Dedifferentiated amniotic fluid mesenchymal stem cell (primary cell): ENCODE measurements at regions not wholly inside any gene's neighbourhood (a gene's known extent, or its start where the extent isn't known, plus 50 kb on each side); places are given as distances from the start of the nearest gene placed in this dataset.
"Not testable (repeated sequence)": the region's sequence is repeated elsewhere in the genome, so short reads cannot be mapped to it uniquely, and the experiment has no call there.

ENCODE experiments used
- DNase-seq: peaks from one replicate; pipeline ENCODE4 v3.0.0-alpha.2; 2016; ENCODE audit errors: extremely low spot score

DNA sequence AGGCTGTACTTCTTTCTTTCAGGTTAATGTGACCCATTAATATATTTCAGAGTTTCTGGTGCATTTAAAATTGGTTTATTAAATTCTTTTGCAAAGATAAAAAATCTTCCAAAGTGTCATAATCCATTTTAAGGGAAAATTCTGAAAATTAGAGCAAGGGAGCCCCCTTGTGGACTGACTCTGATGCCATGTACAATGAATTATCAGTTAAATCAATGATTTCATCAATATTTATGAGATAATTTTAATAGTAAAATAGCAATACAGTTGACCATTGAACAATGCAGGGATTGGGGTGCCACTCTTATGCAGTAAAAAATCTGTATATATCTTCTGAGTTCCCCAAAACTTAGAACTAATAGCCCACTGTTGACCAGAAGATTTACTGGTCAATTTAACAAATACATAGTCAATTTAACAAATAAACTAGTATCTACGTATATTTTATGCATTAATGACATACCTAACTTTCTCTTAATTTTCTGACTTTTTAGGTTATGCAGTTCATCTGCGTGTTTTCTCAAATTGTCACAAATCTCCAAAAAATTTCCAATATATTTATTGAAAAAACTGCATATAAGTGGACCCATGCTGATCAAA lies 479.1 kb upstream of the MIR17HG start:
- DNase-seq = no peak

DNA sequence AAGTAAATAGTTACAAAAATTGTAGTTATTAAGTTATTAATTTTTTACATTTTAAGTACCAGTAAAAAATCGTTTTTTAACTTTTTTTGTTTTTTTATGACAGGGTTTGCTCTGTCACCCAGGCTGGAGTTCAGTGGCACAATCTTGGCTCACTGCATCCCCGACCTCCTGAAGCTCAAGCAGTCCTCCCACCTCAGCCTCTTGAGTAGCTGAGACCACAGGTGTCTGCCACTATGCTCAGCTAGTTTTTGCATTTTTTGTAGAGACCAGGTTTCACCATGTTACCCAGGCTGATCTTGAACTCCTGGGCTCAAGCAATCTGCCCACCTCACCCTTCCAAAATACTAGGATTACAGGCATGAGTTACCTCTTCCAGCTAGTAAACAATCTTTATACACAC lies 477.9 kb upstream of the MIR17HG start:
- no peak for DNase-seq

DNA sequence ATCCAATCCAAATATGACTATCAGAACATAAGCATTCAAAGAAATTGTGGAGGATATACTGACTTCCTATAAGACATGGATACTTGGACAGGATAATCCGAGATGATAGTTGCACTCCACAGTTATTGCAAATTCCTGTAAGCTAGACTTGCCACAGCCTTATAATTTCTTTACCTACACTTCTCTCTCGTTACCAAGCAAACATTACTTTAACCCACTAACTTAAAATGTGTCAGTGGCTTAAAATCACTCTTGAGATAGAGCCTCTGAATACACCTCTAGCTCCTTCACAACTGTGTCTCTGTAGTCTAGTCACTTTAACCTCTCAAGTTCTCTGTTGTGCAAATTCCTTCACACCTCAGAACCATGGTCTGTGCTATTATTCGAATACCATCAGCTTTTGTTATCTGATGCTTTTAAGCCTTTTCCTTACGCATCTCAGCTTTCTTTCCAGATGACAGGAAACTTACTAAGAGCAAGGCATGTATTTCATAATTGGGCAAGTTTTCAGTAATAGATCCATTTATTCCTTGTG lies 474.9 kb upstream of the MIR17HG start:
- no peak for DNase-seq

DNA sequence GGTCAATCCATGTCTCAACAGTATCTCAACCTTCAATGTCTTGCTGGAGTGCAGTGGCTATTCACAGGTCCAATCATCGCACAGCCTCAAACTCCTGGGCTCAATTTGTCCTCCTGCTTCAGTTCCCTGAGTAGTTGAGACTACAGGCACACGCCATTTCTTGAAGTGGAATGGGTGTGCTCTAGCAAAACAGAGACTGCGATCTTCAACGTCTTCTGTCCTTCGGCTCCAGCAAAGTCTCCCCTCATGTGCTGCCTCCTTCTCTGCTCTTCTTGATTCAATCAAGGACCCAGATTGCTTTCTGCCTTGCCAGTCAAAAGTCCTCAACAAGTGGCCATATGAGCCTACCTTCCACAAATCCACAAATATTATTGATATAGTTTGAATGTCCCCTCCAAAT lies 466.7 kb upstream of the MIR17HG start:
- DNase-seq = no peak

DNA sequence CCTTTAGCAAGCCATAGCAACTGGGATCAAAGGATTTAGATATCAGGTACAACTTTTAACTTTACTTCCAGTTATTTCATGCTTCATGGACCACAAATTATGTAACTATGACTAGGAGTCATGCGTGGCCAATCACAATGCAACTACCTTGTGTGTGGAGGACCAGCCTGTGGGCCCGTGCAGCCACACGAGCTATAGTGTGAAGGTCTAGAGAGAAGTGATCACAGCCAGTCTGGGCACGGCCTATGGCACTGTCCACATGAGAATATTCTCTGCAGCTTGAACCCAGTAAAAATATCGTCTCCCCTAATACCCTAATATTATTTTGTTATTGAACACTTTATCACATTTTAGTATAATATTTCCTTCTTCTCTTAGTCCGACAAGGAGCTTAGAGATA lies 464.9 kb upstream of the MIR17HG start:
- DNase-seq = no peak

DNA sequence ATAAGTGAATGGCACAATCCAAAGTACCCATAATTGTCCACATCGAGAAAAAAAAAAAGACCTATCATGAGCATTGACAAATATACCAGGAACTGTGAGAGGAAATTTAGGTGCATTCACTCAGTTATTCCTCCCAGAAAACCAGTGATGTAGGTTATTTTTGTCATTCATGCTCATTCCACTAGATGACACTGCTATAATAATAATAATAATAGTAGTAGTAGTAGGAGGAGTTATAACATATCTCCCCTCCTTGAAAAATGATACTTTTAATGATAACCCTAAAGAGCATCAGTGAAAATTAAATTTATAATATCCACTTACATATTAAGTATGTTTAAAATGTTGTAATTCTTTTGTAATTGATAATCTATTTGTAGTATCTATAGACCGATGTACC lies 463.9 kb upstream of the MIR17HG start:
- no peak for DNase-seq

DNA sequence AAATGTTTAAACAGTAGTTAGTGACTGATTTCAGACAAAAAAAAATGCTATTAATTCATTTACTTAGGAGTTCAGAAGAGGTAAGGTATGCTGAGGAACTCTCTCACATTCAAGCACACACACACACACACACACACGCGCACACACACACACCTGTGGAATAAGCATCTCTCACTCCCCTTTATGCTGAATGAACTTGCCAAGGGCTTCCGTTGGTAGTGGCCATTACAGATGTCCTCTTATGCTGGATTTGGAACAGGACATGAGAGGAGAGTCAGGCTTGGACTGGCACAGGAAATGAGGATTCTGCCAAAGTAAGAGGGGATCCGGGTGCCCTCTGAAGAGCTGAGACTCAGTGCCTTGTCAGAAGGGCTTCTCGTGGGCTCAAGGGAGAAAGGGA lies 463.4 kb upstream of the MIR17HG start:
- no peak for DNase-seq

DNA sequence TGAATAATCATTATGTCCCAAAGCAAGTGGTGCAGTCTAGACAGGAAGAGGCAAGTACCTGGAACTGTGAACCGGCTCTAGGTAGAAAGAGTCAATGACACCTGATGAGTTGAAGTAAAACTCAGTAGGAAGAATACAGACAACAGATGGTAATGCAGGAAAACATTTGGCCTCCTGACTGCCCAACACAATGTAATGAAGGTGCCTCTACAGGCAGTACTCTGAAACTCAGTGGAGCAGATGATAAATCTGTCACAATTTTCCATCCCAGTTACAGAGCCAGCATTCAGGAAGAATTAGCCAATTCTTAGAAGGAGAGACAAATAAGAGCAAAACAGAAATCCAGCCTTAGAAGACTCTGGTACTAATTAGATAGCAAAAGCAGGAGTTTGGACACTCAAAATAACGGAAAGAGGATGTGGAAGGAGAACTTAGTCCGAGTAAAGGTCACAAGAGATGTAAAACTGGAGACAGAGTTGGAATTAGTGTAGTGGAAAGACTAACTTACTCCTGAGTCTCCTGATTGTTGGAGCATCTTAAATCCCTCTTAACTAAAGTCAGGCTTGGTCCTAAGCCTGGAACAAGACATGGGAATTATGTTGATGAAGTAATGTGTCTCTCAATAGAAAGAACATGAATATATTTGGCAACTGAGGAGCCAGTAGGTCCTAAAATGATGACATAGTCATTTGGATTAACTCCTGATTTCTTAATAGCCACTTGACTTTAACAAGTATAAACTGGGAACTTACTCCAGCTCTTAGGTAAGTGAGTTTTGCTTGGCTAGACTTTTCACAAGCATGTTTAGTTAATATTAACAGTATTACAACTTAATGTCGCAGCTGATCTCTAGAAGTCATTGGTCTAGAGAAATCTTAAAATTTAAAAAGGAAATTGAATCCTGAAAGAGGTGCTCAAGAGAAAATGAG lies 457.3 kb upstream of the MIR17HG start:
- no peak for DNase-seq

DNA sequence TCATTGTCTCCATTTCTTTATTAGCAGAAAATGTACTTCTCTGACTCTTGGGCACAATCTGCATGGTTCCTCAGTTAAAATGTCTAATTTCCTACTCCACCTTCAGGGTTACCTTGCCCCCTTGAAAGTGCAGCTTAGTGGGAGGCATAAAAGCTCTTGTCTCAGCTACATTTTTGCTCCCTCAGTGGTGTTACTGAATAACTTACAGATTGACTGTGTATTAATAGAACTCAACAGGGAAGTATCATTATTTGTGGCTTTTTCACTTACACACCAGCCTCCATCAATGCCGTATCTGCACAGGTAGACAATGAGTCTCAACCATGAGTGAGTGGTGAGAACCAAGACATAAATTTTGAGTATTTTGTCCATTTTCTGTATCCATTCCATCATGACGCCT lies 456.2 kb upstream of the MIR17HG start:
- no peak for DNase-seq

DNA sequence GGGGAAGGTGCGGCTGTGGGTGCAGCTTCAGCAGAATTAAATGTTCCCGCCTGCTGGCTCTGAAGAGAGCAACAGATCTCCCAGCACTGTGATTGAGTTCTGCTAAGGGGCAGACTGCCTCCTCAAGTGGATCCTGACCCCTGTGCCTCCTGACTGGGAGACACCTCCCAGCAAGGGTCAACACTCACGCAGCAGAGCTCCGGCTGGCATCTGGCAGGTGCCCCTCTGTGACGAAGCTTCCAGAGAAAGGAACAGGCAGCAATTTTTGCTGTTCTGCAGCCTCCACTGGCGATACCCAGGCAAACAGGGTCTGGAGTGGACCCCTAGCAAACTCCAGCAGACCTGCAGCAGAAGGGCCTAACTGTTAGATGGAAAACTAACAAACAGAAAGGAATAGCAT lies 454.3 kb upstream of the MIR17HG start:
- DNase-seq = not testable (repeated sequence)

DNA sequence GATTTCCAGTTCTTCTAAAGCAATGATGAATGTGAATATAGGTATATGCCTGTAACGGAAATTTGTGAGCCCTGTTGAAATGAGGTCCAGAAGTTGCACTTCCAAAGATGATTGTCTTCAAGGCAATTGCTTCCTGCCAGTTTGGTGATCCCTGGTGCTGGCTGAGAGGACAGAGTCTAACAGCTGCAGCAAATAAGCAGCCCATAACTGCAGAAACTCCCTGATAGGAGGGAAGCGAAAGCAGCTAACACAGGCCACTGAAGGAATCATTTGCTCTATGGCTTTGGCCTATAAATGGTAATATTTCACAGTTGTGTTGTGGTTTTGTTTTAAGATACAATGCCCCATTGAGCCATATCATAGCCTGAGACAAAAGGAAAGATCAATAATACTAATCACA lies 451.5 kb upstream of the MIR17HG start:
- DNase-seq = no peak

DNA sequence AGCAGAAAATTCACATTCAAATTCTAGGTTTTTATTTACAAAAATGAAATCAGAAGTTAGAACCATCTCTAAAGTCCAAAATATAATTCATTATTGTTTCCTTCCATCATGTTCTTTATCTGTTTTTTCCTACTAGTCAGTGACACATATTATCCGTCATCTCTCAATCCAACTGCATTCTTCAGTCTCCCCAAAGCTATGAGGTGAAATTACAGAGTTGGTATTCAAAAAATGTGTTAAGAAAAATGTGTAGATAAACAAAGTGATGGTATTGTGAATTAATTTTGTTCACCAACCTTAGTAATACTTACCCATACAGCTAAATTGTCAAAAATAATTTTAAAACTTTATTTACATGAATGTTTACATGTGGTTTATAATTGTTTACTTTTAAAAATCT lies 448.7 kb upstream of the MIR17HG start:
- no peak for DNase-seq

DNA sequence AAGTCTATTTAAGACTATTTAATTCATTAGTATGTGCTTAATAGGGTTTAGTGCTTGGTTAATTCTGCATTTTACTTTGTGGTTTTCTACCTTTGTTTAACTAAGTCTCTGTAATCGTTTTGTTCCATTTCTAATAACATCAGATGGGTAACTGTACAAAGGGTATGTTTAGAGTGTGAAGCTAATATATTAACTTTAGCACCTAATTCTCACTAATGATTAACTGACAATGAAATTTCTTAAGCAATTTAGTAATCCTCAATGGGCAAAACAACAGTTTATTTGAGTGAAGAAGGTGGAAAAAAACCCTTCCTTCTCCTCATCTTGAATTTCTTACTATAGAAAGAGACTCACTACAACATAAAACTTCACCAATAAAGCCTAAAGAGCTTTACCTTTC lies 448.1 kb upstream of the MIR17HG start:
- DNase-seq = no peak

DNA sequence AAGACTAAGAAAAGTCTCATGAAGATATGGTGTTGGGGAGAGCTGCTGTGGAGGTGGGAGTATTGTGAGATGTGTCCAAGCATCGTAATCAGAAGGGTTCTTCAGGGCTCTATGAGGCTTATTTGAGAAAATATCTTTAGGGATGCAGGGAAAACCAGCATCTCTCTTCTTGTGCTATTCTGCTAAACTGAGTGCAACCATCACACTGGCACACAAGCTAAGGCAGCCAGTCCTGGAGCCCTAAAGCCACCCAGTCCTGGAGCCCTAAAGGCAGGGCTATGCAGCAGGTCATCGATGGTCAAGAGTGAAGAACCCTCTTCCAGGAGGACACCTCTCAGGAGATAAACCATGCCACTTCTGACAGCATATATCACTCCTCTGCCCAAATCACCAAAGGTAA lies 445.2 kb upstream of the MIR17HG start:
- no peak for DNase-seq

DNA sequence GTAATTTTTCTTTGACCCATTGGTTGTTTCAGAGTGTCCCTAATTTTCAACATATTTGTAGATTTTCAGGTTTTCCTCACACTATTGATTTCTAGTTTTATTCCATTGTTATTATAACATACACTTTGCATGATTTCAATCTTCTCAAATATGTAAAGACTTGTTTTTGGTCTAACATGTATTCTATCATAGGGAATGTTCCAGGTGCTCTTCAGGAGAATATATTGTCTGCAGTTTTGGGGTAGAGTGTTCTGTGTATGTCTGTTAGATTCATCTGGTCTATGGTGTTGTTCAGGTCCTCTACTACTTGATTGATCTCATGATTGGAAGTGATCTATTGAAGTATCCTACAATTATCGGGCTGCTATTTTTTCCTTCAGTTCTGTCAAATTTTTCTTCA lies 440.9 kb upstream of the MIR17HG start:
- no peak for DNase-seq

DNA sequence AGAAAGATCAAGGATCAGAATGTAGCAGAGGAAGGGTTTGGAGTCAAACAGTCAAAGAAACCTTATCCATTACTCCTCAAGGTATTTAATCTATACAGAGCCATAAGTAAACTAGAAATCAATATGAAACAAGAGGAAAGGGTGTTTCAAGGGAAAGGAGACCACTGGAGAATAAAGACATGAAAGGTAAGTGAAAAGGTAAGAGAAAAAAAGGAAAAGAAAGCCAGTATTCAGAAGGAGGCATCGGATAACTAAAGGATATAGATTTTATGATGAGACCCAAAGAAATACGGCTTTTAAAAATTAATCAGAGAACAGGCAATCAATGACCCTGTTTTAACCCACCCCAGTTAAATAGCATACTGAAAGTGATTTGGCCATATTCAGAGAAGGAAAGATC lies 438.7 kb upstream of the MIR17HG start:
- DNase-seq = no peak

DNA sequence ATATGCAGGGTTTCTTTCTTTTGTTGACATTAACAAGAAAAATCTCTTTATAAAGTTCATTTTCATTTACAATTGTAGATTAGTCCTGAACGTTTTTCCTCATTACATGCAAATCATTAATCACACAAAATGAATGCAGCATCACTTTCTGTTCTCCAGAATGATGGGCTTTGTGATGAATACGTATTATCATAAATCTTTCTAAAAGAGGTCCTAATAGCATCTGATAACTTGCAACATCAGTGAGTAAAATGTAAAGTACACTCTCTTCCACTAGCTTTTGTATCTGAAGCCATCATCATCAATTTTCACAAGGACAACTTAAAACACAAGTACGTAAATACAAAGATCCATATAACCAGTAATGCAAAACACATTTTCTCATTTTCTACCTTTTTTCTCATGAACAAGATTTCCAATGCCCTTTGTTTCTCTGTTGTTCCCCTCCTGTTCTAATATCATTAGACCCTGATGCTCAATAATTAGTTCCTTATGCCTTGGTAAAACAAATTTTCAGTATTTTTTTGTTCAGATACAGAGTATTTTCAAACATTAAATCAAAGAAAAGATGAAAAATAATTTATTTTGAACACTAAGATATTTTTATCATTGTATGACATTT lies 437.4 kb upstream of the MIR17HG start:
- no peak for DNase-seq

DNA sequence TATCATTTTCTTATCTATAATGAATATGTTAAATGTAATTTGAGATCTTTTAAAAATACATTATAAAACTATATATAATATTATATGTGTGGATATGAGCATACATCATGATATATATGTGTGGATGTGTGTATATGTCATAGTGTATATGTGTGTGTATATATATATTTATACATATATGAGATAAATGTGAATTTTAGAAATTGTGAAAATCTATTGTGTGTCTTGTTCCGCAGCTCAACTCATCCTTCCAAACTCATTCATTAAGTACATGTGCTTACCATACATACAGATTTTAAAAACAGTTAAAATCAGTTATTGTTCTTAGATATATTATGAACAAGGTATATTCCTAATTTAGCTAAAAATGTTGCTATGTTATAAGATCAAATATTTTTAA lies 435.2 kb upstream of the MIR17HG start:
- DNase-seq = no peak

DNA sequence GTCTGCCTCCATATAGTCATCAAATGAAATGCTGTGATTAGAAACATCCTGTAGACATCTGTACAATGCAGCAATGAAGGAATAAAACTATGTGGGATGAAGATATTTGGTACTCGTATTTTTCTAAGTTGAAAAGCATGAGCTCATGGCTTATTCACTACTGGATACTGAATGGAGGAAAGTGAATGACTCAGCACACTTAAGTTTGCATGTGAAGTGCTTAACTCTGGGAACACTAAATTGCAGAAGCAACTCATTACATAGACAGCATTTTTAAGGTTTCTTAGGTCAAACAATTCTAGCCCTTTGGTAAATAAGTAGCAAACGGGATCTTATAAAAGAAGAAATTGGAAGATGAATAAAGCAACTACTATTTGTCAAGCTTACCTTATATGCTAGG lies 429.0 kb upstream of the MIR17HG start:
- DNase-seq = no peak

DNA sequence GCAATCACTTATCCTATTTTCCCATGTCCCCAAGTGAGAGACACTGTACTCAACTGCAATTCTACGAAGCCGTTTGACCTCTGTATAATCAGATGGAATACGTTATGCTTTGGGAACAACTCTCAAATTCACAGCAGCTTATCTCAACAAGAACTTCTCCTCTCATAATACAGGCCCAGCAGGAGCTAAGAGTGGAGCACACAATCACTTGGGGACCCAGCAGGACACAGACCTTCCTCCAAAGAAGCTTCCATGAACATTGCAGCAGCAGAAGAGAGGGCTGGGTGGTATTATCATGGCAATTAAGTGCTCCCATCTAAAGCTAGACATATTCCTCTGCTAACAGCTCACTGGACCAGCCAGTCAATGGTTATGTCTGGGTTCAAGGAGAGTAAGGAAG lies 428.3 kb upstream of the MIR17HG start:
- no peak for DNase-seq

DNA sequence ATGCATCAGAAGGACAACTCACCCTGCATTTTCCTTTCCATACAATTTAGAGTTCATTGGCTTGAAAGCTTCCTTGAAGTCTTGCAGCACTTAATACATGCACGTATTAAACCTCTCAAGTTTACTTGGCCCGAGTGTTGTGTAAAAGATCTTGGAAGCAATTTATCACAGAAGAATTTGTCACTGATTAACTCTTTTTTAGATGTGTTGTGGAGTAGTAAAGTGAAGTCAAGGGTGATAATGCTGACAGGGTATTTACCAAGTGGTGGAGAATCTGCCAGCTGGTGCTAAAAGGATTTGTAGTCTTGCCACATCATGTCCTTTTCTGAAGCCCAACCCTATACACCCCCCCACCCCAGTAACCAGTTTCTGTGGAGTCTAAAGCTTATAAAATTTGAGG lies 421.0 kb upstream of the MIR17HG start:
- DNase-seq = no peak

DNA sequence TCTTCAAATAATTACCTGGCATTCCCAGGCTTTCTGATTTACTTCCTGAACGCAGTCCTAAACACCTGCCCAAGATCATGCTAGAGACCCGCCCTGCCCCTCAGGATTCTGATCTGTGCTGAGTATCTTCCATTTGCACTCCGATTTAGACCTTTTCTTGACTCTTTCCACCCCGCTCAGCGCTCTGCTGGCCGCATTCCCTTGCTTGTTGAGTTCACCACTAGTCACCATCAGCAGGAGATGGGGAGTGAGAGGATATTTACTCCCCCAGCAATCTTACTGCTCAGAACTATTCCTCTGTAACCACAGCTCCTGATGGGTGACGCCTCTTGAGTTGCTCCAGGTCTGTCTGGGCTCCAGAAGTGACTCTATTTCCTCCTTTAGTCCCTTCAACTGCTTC lies 419.4 kb upstream of the MIR17HG start:
- DNase-seq = no peak
